ENCODE measurements at regions not wholly inside any gene's neighbourhood (a gene's known extent, or its start where the extent isn't known, plus 50 kb on each side); places are given as distances from the start of the nearest gene placed in this dataset.

DNA sequence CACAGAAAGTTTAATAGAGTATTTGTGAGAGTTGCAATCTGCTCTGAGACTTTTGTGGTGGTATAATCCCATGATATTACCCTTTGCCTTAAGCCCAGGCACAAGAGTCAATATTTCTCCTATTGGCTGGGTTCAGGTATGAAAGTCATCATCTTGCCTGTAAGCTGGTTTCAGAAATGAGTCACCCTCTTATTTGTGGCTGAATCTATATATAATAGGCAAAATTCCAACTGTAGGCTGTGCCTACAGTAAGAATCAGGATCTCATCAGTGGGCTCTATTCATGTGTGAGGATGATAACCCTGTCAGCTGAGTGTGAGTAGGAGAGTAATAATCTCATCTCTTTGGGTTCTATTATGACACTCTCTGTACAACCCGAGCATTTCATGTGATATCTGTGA, 2103.1 kb downstream of the TP53TG3F start:
- no peak for TF ChIP-seq CTCF (IDR thresholded peaks at IDR 0.05; ENCODE audit: borderline replicate concordance)
- DNase-seq: no peak
- Histone ChIP-seq H3K36me3 (no peaks in the 10 kb centered on the region), H3K27ac (replicated peaks) (no peak overlapping the region), H3K4me1 (no peaks in the 10 kb centered on the region), H3K4me3 (no peak overlapping the region), H3K27me3 (ENCODE audit: low read depth) (no peaks in the 10 kb centered on the region), H3K9me3 (replicated peaks) (no peaks in the 10 kb centered on the region)
- intact Hi-C loops (cut with micrococcal nuclease): no loop called here

DNA sequence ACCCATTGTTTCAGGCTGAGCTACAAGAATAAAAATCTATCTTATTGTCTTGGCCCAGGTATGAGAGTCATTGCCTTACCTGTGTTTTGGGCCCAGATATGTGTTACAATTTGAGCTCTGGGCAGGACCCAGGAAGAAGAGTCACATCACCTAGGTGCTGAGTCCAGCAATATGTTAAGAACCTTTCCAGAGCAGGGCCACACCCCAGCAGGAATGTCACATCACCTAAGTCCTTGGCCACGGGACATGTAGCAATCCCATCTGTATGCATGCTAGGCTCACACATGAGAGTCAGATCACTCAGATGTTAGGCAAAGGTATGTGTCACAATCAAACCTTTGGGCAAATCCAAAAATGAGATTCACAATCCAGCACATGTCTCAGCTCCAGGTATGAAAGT, 2103.5 kb downstream of the TP53TG3F start:
- Histone ChIP-seq H3K9me3 (replicated peaks) (no peaks in the 10 kb centered on the region), H3K36me3 (no peaks in the 10 kb centered on the region), H3K27me3 (ENCODE audit: low read depth) (no peaks in the 10 kb centered on the region), H3K4me1 (no peaks in the 10 kb centered on the region), H3K4me3 (no peak overlapping the region), H3K27ac (replicated peaks) (no peak overlapping the region)
- intact Hi-C loops (cut with micrococcal nuclease): no loop called here
- TF ChIP-seq CTCF (IDR thresholded peaks at IDR 0.05; ENCODE audit: borderline replicate concordance): no peak
- DNase-seq: no peak

DNA sequence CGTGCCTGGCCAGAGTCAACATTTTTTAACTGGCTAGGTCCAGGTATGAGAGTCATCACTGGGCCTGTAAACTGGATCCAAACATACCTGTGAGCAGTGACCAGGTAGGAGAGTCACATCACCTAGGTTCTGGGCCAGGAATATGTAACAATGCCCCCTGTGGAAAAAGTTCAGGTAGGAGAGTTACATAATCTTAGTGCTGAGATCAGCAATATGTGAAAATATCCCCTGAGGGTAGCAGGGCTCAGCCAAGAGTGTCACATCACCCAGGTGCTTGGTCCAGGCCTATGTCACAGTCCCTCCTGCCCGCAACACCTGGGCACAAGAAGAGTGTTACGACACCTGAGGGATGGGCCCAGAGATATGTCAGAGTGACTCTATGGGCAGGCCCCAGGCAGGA, 2104.7 kb downstream of the TP53TG3F start:
- Histone ChIP-seq H3K36me3 (no peaks in the 10 kb centered on the region), H3K4me3 (no peak overlapping the region), H3K27ac (replicated peaks) (no peak overlapping the region), H3K4me1 (no peaks in the 10 kb centered on the region), H3K9me3 (replicated peaks) (no peaks in the 10 kb centered on the region), H3K27me3 (ENCODE audit: low read depth) (no peaks in the 10 kb centered on the region)
- no peak for TF ChIP-seq CTCF (IDR thresholded peaks at IDR 0.05; ENCODE audit: borderline replicate concordance)
- DNase-seq: no peak
- intact Hi-C loops (cut with micrococcal nuclease): no loop called here

- Histone ChIP-seq H3K36me3 (no peaks in the 10 kb centered on the region), H3K4me3 (no peak overlapping the region), H3K4me1 (no peaks in the 10 kb centered on the region), H3K27me3 (ENCODE audit: low read depth) (no peaks in the 10 kb centered on the region), H3K9me3 (replicated peaks) (no peaks in the 10 kb centered on the region), H3K27ac (replicated peaks) (no peak overlapping the region)
- no peak for DNase-seq
- intact Hi-C loops (cut with micrococcal nuclease): no loop called here
- TF ChIP-seq CTCF (IDR thresholded peaks at IDR 0.05; ENCODE audit: borderline replicate concordance): no peak
These were observed 2105.5 kb downstream of the TP53TG3F start for GRCh38 chr16:35564889-35565288.

DNA sequence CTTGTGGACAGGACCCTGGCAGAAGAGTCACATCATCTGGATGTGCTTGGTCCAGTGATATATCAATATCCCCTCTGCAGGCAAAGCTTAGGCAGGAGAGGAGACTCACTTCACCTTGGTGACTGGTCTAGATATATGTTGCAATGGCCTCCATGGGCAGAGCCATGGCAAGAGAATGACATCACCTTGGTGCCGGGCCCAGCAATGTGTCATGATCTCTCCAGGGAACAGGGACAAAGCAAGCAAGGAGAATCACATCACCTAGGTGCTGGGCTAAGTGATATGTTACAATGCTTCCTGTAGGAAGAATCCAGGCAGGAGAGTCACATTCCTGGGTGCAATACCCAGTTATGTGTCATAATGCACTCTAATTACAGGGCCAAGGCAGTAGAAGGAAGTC, 2106.2 kb downstream of the TP53TG3F start:
- DNase-seq: no peak
- no peaks in the 10 kb centered on the region for H3K4me1 ChIP-seq
- no peak overlapping the region for H3K4me3 ChIP-seq
- intact Hi-C loops (cut with micrococcal nuclease): no loop called here
- no peaks in the 10 kb centered on the region for H3K9me3 ChIP-seq (replicated peaks)
- no peaks in the 10 kb centered on the region for H3K27me3 ChIP-seq (ENCODE audit: low read depth)
- no peaks in the 10 kb centered on the region for H3K36me3 ChIP-seq
- H3K27ac ChIP-seq (replicated peaks): no peak overlapping the region
- TF ChIP-seq CTCF (IDR thresholded peaks at IDR 0.05; ENCODE audit: borderline replicate concordance): no peak

DNA sequence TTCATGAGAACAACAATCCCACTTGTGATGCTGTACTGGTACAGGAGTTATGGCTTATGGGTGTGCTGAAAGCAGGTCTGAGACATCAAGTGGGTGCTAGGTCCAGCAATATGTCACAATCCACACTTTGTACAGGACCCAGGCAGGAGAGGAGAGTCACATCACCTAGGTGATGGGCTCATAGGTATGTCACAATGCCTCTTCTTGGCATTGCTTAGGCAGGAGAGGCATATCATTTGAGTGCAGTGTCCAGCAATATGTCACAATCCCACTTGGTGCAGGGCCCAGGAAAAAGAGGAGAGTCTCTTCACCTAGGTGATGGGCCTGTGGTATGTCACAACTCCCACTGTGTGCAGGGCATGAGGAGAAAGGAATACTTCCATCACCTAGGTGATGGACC, 2110.0 kb downstream of the TP53TG3F start:
- DNase-seq: no peak
- H3K4me1 ChIP-seq: no peaks in the 10 kb centered on the region
- H3K27ac ChIP-seq (replicated peaks): no peak overlapping the region
- H3K36me3 ChIP-seq: no peaks in the 10 kb centered on the region
- H3K27me3 ChIP-seq (ENCODE audit: low read depth): peaks cover 15% of the 10 kb centered on the region
- no peak for TF ChIP-seq CTCF (IDR thresholded peaks at IDR 0.05; ENCODE audit: borderline replicate concordance)
- no peak overlapping the region for H3K4me3 ChIP-seq
- intact Hi-C loops (cut with micrococcal nuclease): no loop called here
- H3K9me3 ChIP-seq (replicated peaks): no peaks in the 10 kb centered on the region
